ENCODE measurements at regions not wholly inside any gene's neighbourhood (a gene's known extent, or its start where the extent isn't known, plus 50 kb on each side); places are given as distances from the start of the nearest gene placed in this dataset.

GRCh38 chr12:72219937-72220336 is 52.2 kb upstream of the TRHDE start:
- Histone ChIP-seq H3K9ac (ENCODE audit: insufficient read depth, low read length) (no peak overlapping the region), H3K27ac (ENCODE audit: insufficient read depth, low read length) (no peak overlapping the region), H3K9me3 (ENCODE audit: control insufficient read depth, insufficient read depth, low read depth, low read length) (no peaks in the 10 kb centered on the region), H3K4me2 (ENCODE audit: extremely low read depth, insufficient read depth, low read length) (no peak overlapping the region), H2AFZ (ENCODE audit: low read length) (no peak overlapping the region), H3K36me3 (ENCODE audit: control insufficient read depth, insufficient read depth, low read length) (no peaks in the 10 kb centered on the region), H3K27me3 (ENCODE audit: control insufficient read depth, insufficient read depth, low read length) (no peaks in the 10 kb centered on the region), H4K20me1 (ENCODE audit: control insufficient read depth, extremely low read depth, insufficient read depth, low read length) (no peaks in the 10 kb centered on the region), H3K79me2 (ENCODE audit: control insufficient read depth, insufficient read depth, low read length) (no peaks in the 10 kb centered on the region), H3K4me3 (replicated peaks in 1 of 4; ENCODE audit: control extremely low read depth in 1 of 4, insufficient read depth in 1 of 4, low read depth in 3 of 4, low read length in 4 of 4) (no peak overlapping the region), H3K4me1 (ENCODE audit: control insufficient read depth, extremely low read depth, insufficient read depth, low read length) (no peaks in the 10 kb centered on the region)
- peak in 1 of 2 donors; percentile 41 for DNase-seq (ENCODE audit: low read depth in 2 of 2)
- TF ChIP-seq CTCF (conservative IDR thresholded peaks at IDR 0.05 in 1 of 2, IDR thresholded peaks at IDR 0.05 in 1 of 2; ENCODE audit: low read depth in 1 of 2, low read length in 2 of 2) (no peak), EZH2 (IDR thresholded peaks at IDR 0.05; ENCODE audit: low read length, missing control alignments) (no peak)

Measured in fibroblast of lung (primary cell).